Lower leg skin (tissue), 4 donors: ENCODE measurements at regions not wholly inside any gene's neighbourhood (a gene's known extent, or its start where the extent isn't known, plus 50 kb on each side); places are given as distances from the start of the nearest gene placed in this dataset.

Experiments
- DNase-seq, 2 donors: peaks; one replicate each; pipeline ENCODE4 v3.0.0-alpha.2; 2019; ENCODE audit warnings: low spot score in 2 of 2
- H3K4me3 ChIP-seq: fragments of 200-600 bp; sonication (generic); 2 replicates; pipeline ENCODE4 v1.5.1; 2017; ENCODE audit warnings: mild to moderate bottlenecking, low read depth; ENCODE audit not compliant: poor library complexity, severe bottlenecking
- POLR2A ChIP-seq, 2 donors: fragments of 450-650 bp; IDR thresholded peaks; one replicate each; pipeline ENCODE4 v1.6.1; 2016 to 2017; ENCODE audit warnings: antibody characterized with exemption in 2 of 2, mild to moderate bottlenecking in 1 of 2, moderate library complexity in 1 of 2
- WGBS, 2 donors: methylation state at CpG; one replicate each; pipeline ENCODE4 v1.1.5; 2018; 5-methylcytosine and 5-hydroxymethylcytosine counted together
- intact Hi-C: fragments of 100-400 bp; cut with DNase I; formaldehyde crosslinking; loops from one replicate; pipeline ENCODE4 v1.15.0; 2023; ENCODE audit warnings: low total_unique reads
- TF ChIP-seq, protein P1 (sequence below), 3 donors: fragments of 450-650 bp; IDR thresholded peaks; one replicate each; pipeline ENCODE4 v1.5.1; 2016; ENCODE audit warnings: antibody characterized with exemption in 3 of 3, mild to moderate bottlenecking in 3 of 3, moderate library complexity in 2 of 3

- intact Hi-C loops, result no loop called here
- H3K4me3 ChIP-seq, result no peak overlapping the region
- 68 to 70% methylated on average over 1 of the region's 1 CpG for WGBS, 2 donors
Observed at GRCh38 chr3:135694142-135694541, 271.4 kb upstream of the PPP2R3A start.

GRCh38 chr3:135699741-135700140 lies 265.8 kb upstream of the PPP2R3A start:
- no peak for DNase-seq
- TF ChIP-seq, protein P1, sequence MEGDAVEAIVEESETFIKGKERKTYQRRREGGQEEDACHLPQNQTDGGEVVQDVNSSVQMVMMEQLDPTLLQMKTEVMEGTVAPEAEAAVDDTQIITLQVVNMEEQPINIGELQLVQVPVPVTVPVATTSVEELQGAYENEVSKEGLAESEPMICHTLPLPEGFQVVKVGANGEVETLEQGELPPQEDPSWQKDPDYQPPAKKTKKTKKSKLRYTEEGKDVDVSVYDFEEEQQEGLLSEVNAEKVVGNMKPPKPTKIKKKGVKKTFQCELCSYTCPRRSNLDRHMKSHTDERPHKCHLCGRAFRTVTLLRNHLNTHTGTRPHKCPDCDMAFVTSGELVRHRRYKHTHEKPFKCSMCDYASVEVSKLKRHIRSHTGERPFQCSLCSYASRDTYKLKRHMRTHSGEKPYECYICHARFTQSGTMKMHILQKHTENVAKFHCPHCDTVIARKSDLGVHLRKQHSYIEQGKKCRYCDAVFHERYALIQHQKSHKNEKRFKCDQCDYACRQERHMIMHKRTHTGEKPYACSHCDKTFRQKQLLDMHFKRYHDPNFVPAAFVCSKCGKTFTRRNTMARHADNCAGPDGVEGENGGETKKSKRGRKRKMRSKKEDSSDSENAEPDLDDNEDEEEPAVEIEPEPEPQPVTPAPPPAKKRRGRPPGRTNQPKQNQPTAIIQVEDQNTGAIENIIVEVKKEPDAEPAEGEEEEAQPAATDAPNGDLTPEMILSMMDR (IDR thresholded peaks at IDR 0.05), result no peak
- TF ChIP-seq POLR2A (IDR thresholded peaks at IDR 0.05), result no peak
- WGBS, 2 donors, result 83 to 84% methylated on average over 5 of the region's 5 CpGs
- H3K4me3 ChIP-seq, result no peak overlapping the region
- intact Hi-C loops, result no loop called here

More at GRCh38 chr3:135694142-135694541, 271.4 kb upstream of the PPP2R3A start:
- TF ChIP-seq, protein P1 (IDR thresholded peaks at IDR 0.05), result no peak
- TF ChIP-seq POLR2A (IDR thresholded peaks at IDR 0.05), result no peak
- no peak for DNase-seq

DNA sequence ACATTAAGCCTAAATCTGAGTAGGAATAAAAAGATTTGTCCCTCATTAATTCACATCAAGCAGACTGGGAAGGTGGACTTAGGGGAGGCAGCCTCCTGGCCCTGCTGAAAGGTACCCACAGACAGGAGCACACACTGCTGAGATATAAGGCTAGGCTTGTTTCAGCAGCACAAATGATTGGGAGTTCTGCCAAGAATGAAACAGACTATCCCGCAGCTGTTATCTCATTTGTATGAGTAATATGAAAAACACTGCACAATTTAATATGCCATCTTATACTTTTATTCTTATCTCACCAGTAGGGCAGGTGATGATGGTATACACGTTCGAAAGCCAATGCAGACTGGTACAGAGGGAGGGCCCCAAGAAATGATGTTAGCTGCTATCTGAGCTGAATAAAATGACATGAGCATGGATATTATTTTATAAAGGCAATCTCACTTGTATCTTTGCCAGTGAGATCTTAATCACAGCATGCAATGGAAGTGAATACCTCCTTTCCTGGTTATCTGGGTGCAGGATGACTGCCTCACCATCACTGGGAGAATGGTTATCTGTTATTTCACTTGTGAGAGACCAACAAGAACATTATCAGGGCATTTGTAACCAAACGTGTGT lies 258.7 kb upstream of the PPP2R3A start:
- no peak for DNase-seq
- TF ChIP-seq, protein P1 (IDR thresholded peaks at IDR 0.05), result no peak
- no peak overlapping the region for H3K4me3 ChIP-seq
- WGBS, 2 donors, result 51 to 52% methylated on average over 4 of the region's 4 CpGs
- intact Hi-C loops, result no loop called here

GRCh38 chr3:135719449-135719848 lies 246.1 kb upstream of the PPP2R3A start:
- TF ChIP-seq POLR2A (IDR thresholded peaks at IDR 0.05), result no peak
- TF ChIP-seq, protein P1 (IDR thresholded peaks at IDR 0.05), result no peak
- DNase-seq, result no peak
- intact Hi-C loops, result no loop called here
- H3K4me3 ChIP-seq, result no peak overlapping the region
- WGBS, 2 donors, result 35 to 51% methylated on average over 1 of the region's 1 CpG

GRCh38 chr3:135728007-135728721 lies 237.4 kb upstream of the PPP2R3A start:
- TF ChIP-seq, protein P1 (IDR thresholded peaks at IDR 0.05), result no peak
- no peak for TF ChIP-seq POLR2A (IDR thresholded peaks at IDR 0.05)
- H3K4me3 ChIP-seq, result no peak overlapping the region
- WGBS, 2 donors, result 84 to 85% methylated on average over 3 of the region's 3 CpGs
- no peak for DNase-seq
- intact Hi-C loops, result no loop called here
